ENCODE measurements at regions not wholly inside any gene's neighbourhood (a gene's known extent, or its start where the extent isn't known, plus 50 kb on each side); places are given as distances from the start of the nearest gene placed in this dataset.

- TF ChIP-seq FUBP1 (CRISPR knock-in tag; IDR thresholded peaks at IDR 0.05; ENCODE audit: borderline replicate concordance): no peak
- TF ChIP-seq ZNF362 (CRISPR knock-in tag; IDR thresholded peaks at IDR 0.05; ENCODE audit: borderline replicate concordance): no peak
- TF ChIP-seq ZNF282 (IDR thresholded peaks at IDR 0.05; ENCODE audit: partially characterized antibody): no peak
- TF ChIP-seq HIVEP1 (CRISPR knock-in tag; IDR thresholded peaks at IDR 0.05): no peak
- TF ChIP-seq CTCF (CRISPR knock-in tag; IDR thresholded peaks at IDR 0.05): no peak
- no peak for TF ChIP-seq PHF8 (CRISPR knock-in tag; IDR thresholded peaks at IDR 0.05)
- TF ChIP-seq ZBTB43 (CRISPR knock-in tag; conservative IDR thresholded peaks at IDR 0.05): no peak
- TF ChIP-seq MAX (IDR thresholded peaks at IDR 0.05): no peak
- TF ChIP-seq ZNF773 (CRISPR knock-in tag; IDR thresholded peaks at IDR 0.05; ENCODE audit: borderline replicate concordance): no peak
- TF ChIP-seq NR2C2 (CRISPR knock-in tag; IDR thresholded peaks at IDR 0.05; ENCODE audit: borderline replicate concordance): no peak
Measured at GRCh38 chr2:78963881-78964280, 61.6 kb upstream of the REG3G start.

Data from HepG2 (cell line).